ENCODE measurements at regions not wholly inside any gene's neighbourhood (a gene's known extent, or its start where the extent isn't known, plus 50 kb on each side); places are given as distances from the start of the nearest gene placed in this dataset.

GRCh38 chr10:42933448-42934340, 143.2 kb upstream of the RET start:
- DNase-seq, result no peak

GRCh38 chr10:42934351-42934811, 142.5 kb upstream of the RET start:
- no peak for DNase-seq

GRCh38 chr10:42934842-42935241, 142.0 kb upstream of the RET start:
- DNase-seq, result no peak

DNA sequence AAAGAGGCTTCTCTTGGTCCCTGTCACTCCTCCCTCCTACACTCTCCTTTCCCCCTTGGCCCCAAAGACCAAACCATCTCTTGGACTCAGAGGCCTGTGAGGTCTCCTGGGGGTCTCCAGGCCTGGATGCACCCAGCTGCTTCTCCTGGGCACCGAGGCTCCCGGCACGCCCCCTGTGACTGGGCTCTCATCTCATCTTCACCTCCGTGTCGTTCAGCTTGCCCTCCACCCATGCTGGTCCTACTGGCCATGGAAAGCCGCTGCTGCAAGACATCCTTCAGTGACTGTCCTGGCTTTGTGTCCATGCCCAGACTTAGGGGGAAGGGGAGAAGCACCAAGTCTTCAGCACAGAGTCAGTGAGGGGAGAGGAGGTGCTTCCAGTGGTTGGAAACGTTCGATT, 141.4 kb upstream of the RET start:
- DNase-seq, result no peak

- DNase-seq, result no peak
Measured at GRCh38 chr10:42936580-42936979, 140.3 kb upstream of the RET start.

- no peak for DNase-seq
Measured at GRCh38 chr10:42937048-42937447, 139.8 kb upstream of the RET start.

GRCh38 chr10:42937649-42938180, 139.2 kb upstream of the RET start:
- no peak for DNase-seq

- DNase-seq, result no peak
Measured at GRCh38 chr10:42938351-42938750, 138.5 kb upstream of the RET start.

DNA sequence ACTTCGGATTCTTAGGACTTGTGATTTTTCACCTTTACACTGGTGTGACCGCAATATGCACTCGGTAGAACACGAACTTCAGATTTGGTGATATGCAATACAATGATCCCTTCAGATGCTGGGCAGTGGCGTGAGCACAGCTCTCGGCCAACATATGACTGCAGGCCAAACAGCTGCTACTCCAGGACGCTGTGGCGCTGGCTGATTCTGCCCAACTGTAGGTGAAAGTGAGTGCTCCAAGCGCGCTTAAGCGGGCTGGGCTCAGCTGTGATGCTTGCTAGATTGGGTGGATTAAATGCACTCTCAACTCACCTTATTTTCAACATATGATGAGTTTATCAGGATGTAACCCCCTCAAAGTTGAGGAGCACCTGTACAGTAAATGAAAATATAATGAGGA, 137.6 kb upstream of the RET start:
- DNase-seq, result no peak

- no peak for DNase-seq
Measured at GRCh38 chr10:42939685-42940366, 137.0 kb upstream of the RET start.

GRCh38 chr10:42940487-42941294, 136.2 kb upstream of the RET start:
- no peak for DNase-seq

GRCh38 chr10:42941295-42941644, 135.6 kb upstream of the RET start:
- no peak for DNase-seq

DNA sequence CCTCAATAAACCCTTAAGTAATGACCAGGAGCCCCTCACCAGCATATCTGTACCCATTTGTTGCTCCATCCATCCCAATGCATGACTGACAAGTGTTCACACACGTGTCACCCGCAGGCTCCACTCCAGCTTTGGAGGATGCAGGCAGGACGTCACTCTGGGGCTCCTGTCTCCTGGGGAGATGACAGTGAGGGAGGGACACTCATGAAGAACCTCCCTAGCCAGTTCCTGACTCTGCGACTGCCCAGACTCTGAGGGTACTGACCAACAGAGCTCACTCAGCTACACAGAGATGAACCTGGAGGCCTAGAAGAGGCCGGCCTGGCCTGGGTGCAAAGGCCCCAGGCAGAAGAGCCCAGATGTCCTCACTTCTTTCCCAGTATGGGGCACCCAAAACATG, 135.1 kb upstream of the RET start:
- DNase-seq, result no peak

- DNase-seq, result no peak
Measured at GRCh38 chr10:42942279-42942950, 134.5 kb upstream of the RET start.

DNA sequence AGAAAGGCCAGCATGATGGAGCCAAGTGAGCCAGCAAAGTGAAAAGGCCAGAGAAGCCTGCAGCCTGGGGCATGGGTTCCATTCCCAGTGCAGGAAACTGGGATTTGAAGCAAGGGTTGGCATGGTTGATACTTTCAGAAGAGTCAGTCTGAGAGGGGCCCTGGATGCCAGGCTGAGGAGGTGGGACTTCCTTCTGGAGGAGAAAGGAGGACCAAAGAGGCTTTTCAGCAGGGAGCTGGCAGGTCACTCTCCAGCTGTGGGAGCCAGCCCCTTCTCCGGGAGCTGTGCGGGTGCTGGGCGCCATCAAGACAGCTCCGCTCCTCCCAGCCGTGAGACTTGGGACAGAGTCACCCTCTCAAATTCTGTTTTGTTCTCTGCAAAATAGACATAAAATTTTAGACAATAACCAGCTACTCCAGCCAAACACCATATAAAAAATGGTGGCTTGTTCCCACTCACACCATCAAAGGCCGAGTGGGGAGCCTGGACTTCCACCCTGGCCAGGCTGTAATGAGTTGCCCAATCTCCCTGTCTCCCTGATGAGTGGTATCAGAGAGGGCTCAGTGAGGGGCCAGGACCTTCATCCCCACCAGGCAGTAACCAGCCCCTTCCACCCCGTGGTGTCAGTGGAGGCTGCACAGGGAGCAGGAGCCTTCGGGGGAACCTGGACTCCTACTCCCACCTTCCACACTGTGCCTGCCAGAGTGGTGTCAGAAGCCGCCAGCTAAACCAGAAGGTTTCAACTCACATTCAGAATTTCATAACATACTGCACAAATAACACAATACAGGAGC, 133.6 kb upstream of the RET start:
- DNase-seq, result no peak

- DNase-seq, result no peak
Measured at GRCh38 chr10:42948040-42948439, 128.8 kb upstream of the RET start.

DNA sequence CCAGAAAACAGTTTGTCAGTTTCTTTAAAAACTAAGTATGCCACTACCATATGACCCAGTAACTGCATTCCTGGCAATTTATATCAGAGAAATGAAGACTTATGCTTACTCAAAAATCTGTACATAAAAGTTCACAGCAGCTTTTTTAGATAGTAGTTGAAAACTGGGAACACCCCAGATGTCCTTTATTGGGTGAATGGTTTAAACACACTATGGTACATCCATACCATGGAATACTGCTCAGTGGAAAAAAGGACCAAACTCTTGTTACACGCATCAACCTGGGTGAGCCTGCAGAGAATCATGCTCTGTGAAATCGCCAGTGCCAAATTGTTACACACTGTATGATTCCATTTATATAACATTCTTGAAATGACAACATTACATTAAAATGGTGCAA, 127.6 kb upstream of the RET start:
- no peak for DNase-seq

DNA sequence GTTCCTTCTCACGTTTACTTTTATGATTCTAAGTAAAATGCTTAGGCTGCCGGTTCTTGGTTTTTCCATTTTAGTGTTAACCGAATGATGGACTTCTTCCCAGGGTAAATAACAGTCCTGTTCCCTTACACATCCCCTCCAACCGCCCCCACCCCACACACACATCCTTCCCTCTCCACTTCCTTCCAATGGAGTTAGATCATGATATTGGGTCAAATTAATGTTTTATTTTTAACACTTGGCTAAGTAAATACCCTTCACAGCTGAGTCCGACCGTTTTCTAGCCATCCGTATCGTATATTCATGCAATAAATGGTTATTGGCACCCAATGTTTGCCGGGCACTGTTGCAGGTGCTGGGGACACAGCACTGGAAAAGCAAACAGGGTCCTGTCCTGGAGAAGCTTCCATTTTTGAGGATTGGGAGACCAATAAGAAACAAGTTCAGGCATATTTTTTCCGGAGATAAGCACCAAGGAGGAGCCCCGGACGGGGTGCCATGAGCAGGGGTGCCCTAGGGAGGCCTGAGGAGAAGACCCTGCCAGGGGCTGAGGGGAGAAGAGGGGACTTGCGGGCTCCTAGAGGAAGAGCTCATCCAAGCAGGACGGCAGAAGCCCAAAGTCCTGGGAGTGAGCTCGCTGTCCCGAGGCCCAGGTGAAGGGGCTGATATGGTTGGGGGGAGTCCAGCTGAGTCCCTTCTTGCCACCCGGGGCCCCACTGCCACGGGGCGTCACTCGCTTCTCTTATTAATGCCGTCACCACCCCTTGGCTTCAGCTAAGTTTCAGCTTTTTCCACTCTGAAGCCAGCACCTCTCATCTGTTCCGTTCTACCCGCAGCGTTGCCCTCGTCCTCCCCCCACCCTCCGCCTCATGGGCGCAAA, 126.0 kb upstream of the RET start:
- DNase-seq, result no peak

GRCh38 chr10:42951486-42952251, 125.2 kb upstream of the RET start:
- DNase-seq, result no peak

- DNase-seq, result no peak
Measured at GRCh38 chr10:42952349-42952748, 124.5 kb upstream of the RET start.

Measured in SIG-M5 (cell line).